ENCODE measurements at regions not wholly inside any gene's neighbourhood (a gene's known extent, or its start where the extent isn't known, plus 50 kb on each side); places are given as distances from the start of the nearest gene placed in this dataset.
"Not testable (repeated sequence)": the region's sequence is repeated elsewhere in the genome, so short reads cannot be mapped to it uniquely, and the experiment has no call there.

- DNase-seq (ENCODE audit: low read depth), result no peak
Observed at GRCh38 chr20:40933758-40934157, 94.9 kb upstream of the TOP1 start.

- DNase-seq (ENCODE audit: low read depth), result no peak
Observed at GRCh38 chr20:40938020-40938419, 90.6 kb upstream of the TOP1 start.

GRCh38 chr20:40939667-40940066 is 89.0 kb upstream of the TOP1 start:
- no peak for DNase-seq (ENCODE audit: low read depth)

- no peak for DNase-seq (ENCODE audit: low read depth)
Observed at GRCh38 chr20:40941133-40941610, 87.5 kb upstream of the TOP1 start.

- no peak for DNase-seq (ENCODE audit: low read depth)
Observed at GRCh38 chr20:40942006-40942405, 86.6 kb upstream of the TOP1 start.

GRCh38 chr20:40942775-40943174 is 85.8 kb upstream of the TOP1 start:
- no peak for DNase-seq (ENCODE audit: low read depth)

- no peak for DNase-seq (ENCODE audit: low read depth)
Observed at GRCh38 chr20:40943591-40943990, 85.0 kb upstream of the TOP1 start.

- no peak for DNase-seq (ENCODE audit: low read depth)
Observed at GRCh38 chr20:40945189-40945588, 83.4 kb upstream of the TOP1 start.

GRCh38 chr20:40945754-40946450 is 82.7 kb upstream of the TOP1 start:
- DNase-seq (ENCODE audit: low read depth), result no peak

- DNase-seq (ENCODE audit: low read depth), result no peak
Observed at GRCh38 chr20:40946451-40946850, 82.2 kb upstream of the TOP1 start.

GRCh38 chr20:40948465-40949267 is 80.0 kb upstream of the TOP1 start:
- DNase-seq (ENCODE audit: low read depth), result no peak

GRCh38 chr20:40949346-40949745 is 79.3 kb upstream of the TOP1 start:
- no peak for DNase-seq (ENCODE audit: low read depth)

- DNase-seq (ENCODE audit: low read depth), result no peak
Observed at GRCh38 chr20:40952136-40952535, 76.5 kb upstream of the TOP1 start.

- no peak for DNase-seq (ENCODE audit: low read depth)
Observed at GRCh38 chr20:40953416-40953815, 75.2 kb upstream of the TOP1 start.

- DNase-seq (ENCODE audit: low read depth), result no peak
Observed at GRCh38 chr20:40953856-40954255, 74.8 kb upstream of the TOP1 start.

- DNase-seq (ENCODE audit: low read depth), result no peak
Observed at GRCh38 chr20:40954521-40955165, 74.0 kb upstream of the TOP1 start.

GRCh38 chr20:40955326-40955725 is 73.3 kb upstream of the TOP1 start:
- DNase-seq (ENCODE audit: low read depth), result no peak

- not testable (repeated sequence) for DNase-seq (ENCODE audit: low read depth)
Observed at GRCh38 chr20:40955826-40956225, 72.8 kb upstream of the TOP1 start.

GRCh38 chr20:40956542-40957264 is 71.9 kb upstream of the TOP1 start:
- no peak for DNase-seq (ENCODE audit: low read depth)

- no peak for DNase-seq (ENCODE audit: low read depth)
Observed at GRCh38 chr20:40957265-40957760, 71.3 kb upstream of the TOP1 start.

GRCh38 chr20:40958598-40958997 is 70.0 kb upstream of the TOP1 start:
- DNase-seq (ENCODE audit: low read depth), result no peak
